GM21717 (cell line): ENCODE measurements at regions not wholly inside any gene's neighbourhood (a gene's known extent, or its start where the extent isn't known, plus 50 kb on each side); places are given as distances from the start of the nearest gene placed in this dataset.

Source experiments
- ATAC-seq: cut with Tn5 transposase; IDR thresholded peaks from one replicate; pipeline ENCODE4 v1.9.1; 2021; ENCODE audit warnings: mild to moderate bottlenecking, moderate library complexity; ENCODE audit not compliant: unreplicated experiment

DNA sequence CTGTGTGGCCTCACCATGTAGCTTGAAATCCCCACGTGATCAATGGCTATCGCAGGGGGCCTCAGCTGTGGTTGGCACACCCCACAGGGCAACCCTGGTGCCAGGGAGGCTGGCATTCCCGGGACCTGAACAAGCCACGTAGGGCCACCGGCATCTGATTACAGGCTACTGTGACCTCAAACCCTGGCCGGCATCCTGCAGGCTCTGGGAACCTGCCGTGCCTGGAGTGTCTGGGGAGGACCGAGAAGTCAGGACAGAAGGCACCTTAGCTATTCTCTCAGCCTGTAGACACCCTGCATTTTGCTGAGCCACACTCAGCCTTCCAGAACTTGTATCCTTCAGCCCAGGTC lies 213.0 kb downstream of the GLI2 start:
- ATAC-seq: no peak

- ATAC-seq: no peak
Measured at GRCh38 chr2:120949027-120949956, 213.6 kb downstream of the GLI2 start.

DNA sequence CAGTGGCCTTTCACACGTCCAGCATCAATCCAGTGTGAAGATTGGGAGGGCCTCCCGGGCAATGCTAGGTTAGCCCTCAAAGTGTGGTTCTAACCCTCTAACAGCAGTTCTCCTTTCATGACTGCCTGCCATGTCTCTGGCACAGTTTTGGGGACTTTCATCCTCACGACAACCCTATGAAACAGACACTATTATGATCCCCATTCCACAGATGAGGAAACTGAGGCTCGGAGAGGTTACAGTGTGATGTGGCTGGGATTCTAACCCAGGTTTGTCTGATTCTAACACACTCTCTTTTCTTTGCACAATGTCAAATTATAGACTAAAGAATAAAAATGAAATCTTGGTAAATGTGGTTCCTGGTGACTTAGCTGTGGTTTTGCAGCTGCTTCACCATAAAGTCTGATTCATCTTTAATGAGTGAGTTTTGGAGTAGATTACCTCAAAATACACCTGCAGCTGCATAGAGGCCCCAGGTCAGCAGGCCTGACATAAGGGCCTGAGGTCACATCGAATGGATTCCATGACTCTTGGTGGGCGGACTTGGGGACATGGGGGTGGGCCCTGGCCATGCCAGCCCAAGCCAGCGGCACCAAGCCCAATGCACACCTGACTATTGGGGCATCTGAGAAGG lies 214.4 kb downstream of the GLI2 start:
- no peak for ATAC-seq

- ATAC-seq: no peak
Measured at GRCh38 chr2:120951693-120952092, 216.0 kb downstream of the GLI2 start.

DNA sequence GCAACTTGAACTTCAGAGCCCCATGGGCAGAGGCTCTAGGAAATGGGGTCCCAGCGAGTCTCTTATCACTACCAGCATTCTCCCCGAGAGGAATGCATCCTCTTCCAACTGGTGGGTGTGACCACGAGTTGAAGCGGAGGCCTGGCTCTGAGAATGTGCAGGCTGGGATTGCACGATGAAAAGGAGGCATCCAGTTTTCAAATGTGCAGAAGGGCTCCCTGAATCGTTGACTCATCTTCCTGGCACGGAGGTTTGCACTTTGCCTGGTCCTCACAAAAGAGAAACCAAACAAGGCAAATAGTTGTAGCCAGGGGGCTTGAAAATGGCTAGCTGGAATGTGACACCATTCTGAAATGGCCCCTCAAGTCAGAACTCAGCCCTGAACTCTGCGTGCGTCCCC lies 216.7 kb downstream of the GLI2 start:
- ATAC-seq: no peak

DNA sequence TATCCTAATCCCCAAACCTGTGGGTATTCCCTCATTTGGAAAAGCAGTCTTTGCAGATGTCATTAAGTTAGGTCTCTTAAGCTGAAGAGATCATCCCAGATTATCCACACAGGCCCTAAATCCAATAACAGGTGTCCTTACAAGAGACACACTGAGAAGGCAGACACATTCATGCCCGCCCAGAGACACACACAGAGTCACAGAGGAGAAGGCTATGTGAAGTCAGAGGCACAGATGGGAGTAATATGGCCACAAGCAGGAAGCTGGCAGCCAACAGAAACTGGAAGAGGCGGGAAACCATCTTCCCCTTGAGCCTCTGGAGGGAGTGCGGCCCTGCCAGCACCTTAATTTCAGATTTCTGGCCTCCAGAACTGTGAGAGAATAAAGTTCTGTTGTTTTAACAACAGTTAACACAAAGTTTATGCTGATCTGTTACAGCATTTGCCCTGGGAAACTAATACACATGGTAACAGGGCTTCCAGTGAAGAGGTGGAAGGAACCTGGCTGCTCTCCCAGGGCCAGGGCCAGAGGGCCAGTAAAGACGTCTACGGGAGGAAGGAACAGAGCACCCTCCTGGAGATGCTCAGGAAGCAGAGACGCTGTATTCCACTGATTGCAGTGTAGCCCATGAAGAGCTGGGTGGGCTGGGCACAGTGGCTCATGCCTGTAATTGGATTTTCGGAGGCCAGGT lies 217.5 kb downstream of the GLI2 start:
- no peak for ATAC-seq

DNA sequence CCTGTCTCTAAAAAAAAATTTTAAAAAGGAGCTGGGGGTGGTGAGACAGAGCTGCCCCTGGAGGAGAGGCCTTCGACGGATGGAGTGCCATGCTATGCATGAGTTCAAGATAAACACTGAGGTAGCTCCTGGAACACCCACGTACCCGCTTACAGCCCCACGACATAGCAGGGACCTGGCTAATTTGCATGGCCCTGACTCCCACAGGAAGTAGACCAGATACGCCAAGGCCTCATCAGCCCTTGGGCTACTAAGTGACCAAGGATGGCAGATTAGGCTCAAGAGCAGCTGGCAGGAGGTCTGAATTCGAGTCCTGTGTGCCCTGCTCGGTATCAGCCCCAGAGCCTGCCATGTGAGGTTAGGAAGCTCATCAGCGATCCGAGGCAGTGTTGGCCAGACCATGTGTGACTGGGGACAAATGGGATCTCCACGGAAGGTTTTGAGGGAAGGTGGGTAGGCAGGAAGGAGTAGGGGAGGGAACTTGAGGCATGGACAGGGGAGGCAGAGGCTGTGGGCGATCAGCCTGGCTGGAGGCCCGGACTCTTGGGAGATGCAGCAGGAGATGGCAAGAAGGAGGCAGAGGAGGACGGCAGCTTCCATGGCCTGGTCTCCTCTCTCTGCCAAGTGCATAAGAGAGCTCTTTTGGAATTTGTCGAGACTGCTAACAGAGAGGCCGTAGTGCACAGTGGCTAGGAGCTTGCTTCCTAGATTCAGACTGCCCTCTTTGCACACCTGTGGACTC lies 218.3 kb downstream of the GLI2 start:
- no peak for ATAC-seq

GRCh38 chr2:120954939-120955338 lies 219.3 kb downstream of the GLI2 start:
- no peak for ATAC-seq

DNA sequence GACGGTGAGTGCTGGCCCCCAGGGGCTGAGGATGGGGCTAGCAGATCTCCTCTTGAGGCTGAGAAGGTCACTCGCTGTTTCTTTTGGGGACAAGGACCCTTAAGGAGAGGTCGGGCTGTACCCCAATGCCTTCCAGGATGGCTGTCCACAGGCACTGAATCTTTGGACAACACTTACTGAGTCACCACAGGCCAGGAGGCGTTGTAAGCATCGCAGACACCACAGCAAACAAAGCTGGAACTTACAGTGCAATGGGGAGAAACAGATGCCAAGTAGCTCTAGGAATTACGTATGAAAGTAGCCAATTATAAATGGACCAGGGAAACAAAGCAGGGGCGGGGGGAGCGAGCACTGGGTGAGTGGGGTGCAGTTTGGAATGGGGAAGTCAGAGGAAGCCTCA lies 219.8 kb downstream of the GLI2 start:
- no peak for ATAC-seq

DNA sequence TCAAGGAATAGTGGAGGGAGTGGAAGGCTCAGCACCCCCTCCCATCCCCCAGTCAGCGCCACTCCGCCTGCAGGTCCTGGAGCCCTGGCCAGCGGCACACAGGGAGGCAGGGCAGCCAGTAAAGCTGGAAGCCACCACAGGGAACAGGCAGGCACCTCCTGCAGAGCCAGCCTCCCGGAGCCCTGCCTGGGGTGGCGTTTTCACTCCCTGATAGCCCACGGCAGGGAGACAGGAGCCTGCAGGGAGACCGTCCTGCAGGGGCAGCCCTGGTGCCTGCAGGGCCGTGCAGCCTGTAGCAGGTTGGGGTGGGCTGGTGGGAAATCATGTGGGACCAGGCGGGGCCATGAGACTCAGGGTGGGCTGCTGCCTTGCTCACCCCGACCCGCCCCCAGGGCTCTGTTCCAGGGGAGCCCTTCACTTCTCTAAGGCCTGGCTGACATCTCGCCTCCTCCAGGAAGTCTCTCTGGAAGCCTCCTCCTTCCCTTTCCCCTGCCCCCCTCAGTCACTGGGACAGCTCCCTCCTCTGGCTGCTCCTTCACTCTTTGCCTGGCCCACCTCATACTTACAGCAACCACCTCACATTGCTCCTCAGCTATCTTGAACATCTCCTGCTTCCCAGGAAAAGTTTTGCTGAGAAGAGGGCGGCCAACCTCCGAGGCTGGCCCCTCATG lies 221.0 kb downstream of the GLI2 start:
- no peak for ATAC-seq

DNA sequence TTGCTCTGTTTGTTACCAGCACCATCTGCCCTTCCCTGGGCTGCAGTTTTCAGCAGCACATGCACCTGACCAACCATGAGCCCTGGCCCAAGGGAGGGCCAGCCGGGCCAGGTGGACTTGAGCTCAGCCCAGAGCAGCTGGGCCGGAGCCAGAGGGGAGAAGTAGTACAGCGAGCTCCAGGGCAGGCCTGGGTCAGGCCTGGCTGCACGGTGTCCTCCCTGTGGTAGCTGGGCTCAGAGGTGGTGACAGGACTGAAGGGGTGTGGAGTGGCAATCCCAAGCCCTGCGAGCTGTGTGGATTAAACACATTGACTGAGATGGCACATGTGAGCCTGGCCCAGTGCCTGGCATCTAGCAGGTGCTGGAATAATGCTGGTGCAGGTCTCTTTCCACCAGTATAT lies 222.2 kb downstream of the GLI2 start:
- ATAC-seq: no peak

- ATAC-seq: no peak
Measured at GRCh38 chr2:120958623-120959366, 223.1 kb downstream of the GLI2 start.

DNA sequence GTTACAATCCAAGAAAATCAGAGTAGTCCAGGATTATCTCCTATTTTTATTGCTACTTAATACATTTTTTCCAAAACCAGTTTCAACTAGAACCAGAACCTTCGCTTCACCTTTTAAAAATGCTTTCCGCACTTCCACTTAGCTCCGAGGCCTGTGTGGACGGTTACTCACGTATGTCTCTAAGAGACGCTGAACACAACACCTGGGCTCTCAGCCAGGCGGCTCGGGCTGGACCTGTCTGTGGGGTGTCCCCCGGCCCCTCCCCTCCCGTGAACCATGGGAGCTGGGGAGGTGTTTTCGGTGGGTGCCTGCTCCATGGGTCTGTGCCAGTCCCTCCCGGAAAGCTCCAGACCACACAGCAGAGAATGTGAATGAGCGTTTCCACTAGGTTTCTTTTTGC lies 223.8 kb downstream of the GLI2 start:
- ATAC-seq: no peak

- ATAC-seq: no peak
Measured at GRCh38 chr2:120960770-120961366, 225.2 kb downstream of the GLI2 start.

DNA sequence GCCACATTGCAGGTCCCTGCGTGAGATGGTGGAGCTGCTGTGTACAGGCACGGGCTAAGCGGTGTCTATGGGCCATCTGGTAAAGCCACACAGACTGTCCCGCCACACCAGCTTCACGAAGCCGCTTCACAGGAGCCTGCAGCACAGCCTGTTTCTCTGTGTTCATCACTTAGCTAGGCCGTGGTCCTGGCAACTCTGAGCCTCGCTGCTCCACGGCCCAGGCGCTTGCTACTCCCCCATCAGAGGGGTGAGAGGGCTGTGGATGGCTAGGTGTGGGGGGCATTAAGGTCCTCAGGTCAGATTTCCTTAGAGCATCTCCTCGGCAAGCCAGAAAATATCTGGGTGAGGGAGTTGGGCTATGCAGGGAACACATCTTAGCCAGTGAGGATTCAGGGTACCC lies 225.7 kb downstream of the GLI2 start:
- ATAC-seq: no peak

DNA sequence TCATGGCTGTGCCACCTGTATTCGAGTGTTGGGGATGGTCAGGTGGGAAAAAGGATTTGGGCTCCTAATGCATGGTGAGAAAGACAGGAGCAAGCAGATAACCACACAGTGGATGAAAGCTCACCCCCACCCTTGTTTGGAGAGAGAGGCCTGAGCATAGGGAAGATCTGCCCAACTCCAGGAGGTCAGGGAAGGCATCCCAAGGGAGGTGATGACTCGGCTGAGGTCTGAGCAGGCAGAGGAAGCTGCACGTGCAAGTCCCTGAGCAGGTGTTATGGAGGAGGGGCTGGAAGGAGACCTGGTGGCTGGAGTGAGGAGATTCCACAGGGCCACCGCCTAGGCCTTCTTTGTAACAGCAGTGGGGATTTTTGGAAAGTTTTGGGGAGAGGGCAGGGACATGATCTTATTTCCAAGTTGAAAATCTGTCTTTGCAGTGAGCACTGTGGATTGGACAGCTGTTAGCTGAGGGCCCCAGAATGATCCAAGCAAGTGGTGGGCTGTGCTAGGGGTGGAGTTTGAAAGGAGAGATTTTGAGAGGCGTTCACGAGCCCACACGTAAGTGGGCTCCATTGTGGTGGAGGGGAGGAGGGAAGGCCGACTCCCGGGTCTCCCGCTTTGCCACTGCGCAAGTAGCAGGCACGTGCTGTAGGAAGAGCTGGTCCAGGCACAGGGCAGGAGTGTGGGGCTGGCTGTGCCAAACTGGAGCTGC lies 228.5 kb downstream of the GLI2 start:
- ATAC-seq: no peak

DNA sequence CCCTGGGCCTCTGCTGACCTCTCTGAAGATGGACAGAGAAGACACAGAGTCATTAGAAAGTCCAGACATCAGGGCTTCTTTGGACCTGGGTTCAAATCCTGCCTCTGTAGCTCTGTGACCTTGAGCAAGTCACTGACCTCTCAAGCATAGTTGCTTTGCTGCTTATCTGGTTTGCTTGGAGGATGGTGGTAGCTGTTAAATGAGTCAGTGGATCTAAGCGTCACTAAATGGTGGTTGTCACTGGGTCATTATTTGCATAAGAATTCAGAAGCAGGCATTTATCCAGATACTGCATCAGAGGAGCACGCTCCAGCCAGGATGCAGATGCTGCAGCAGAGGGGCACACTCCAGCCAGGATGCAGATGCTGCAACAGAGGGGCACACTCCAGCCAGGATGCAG lies 229.2 kb downstream of the GLI2 start:
- no peak for ATAC-seq

DNA sequence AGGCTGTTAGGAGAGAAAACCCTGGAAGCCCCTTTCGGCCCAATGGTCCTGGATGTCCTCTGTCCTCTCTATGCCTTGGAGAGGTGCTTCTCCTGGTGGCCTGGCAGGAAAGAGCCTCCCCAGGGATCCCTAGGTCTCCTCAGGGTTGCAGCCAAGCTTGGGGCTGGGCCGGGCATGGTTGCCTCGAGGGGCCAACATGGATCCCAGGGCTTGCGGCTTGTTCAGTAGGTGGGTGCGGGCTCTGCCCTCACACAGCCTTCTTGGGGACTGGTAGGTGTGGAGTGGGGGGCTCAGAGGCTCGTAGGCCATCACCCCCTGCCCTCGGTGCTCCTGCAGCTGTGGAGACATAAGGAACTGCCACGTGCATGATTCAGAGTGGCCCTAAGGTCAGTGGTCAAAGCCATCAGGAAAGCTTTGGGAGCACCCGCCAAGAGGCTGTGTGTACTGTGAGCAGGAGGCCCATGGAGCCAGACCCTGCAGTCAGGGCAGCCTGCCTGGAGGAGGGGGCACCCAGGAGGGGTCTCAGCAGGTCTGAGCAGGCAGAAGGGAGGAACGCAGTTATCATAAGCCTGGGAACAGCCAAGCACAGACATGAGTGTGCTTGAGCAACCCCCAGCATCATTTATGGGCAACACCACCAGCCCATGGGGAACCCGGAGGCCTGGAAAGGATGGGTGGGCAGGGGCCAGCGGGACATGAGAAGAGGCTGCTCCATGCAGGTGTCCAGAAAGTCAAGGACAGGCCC lies 231.0 kb downstream of the GLI2 start:
- no peak for ATAC-seq
